HG02642 (cell line): ENCODE measurements at regions not wholly inside any gene's neighbourhood (a gene's known extent, or its start where the extent isn't known, plus 50 kb on each side); places are given as distances from the start of the nearest gene placed in this dataset.
"Not testable (repeated sequence)": the region's sequence is repeated elsewhere in the genome, so short reads cannot be mapped to it uniquely, and the experiment has no call there.

Source experiments
- ATAC-seq: cut with Tn5 transposase; IDR thresholded peaks from one replicate; pipeline ENCODE4 v1.9.1; 2021; ENCODE audit warnings: mild to moderate bottlenecking; ENCODE audit not compliant: unreplicated experiment, poor library complexity

GRCh38 chr9:106035806-106036205, 341.5 kb downstream of the TMEM38B start:
- ATAC-seq = no peak

GRCh38 chr9:106038266-106039001, 344.1 kb downstream of the TMEM38B start:
- ATAC-seq = no peak

GRCh38 chr9:106039151-106039935, 345.0 kb downstream of the TMEM38B start:
- no peak for ATAC-seq

- ATAC-seq = not testable (repeated sequence)
Measured at GRCh38 chr9:106041920-106042319, 347.6 kb downstream of the TMEM38B start.

GRCh38 chr9:106051545-106051944, 357.2 kb downstream of the TMEM38B start:
- ATAC-seq = no peak

GRCh38 chr9:106052166-106052565, 357.8 kb downstream of the TMEM38B start:
- ATAC-seq = no peak

GRCh38 chr9:106052735-106053134, 358.4 kb downstream of the TMEM38B start:
- no peak for ATAC-seq

GRCh38 chr9:106056328-106056727, 362.0 kb downstream of the TMEM38B start:
- ATAC-seq = no peak

GRCh38 chr9:106058460-106058859, 364.1 kb downstream of the TMEM38B start:
- ATAC-seq = no peak

- no peak for ATAC-seq
Measured at GRCh38 chr9:106059886-106060285, 365.5 kb downstream of the TMEM38B start.

GRCh38 chr9:106060885-106061284, 366.5 kb downstream of the TMEM38B start:
- ATAC-seq = no peak

- ATAC-seq = no peak
Measured at GRCh38 chr9:106062250-106062649, 367.9 kb downstream of the TMEM38B start.

- no peak for ATAC-seq
Measured at GRCh38 chr9:106065136-106065535, 370.8 kb downstream of the TMEM38B start.

GRCh38 chr9:106065579-106066214, 371.4 kb downstream of the TMEM38B start:
- ATAC-seq = no peak

- no peak for ATAC-seq
Measured at GRCh38 chr9:106066940-106067524, 372.7 kb downstream of the TMEM38B start.

- ATAC-seq = no peak
Measured at GRCh38 chr9:106069241-106069640, 374.9 kb downstream of the TMEM38B start.

GRCh38 chr9:106072421-106072820, 378.1 kb downstream of the TMEM38B start:
- no peak for ATAC-seq

- ATAC-seq = no peak
Measured at GRCh38 chr9:106074006-106074405, 379.7 kb downstream of the TMEM38B start.

GRCh38 chr9:106075236-106075959, 381.1 kb downstream of the TMEM38B start:
- ATAC-seq = no peak

- no peak for ATAC-seq
Measured at GRCh38 chr9:106075960-106076327, 381.6 kb downstream of the TMEM38B start.
